A673 (cell line): ENCODE measurements at regions not wholly inside any gene's neighbourhood (a gene's known extent, or its start where the extent isn't known, plus 50 kb on each side); places are given as distances from the start of the nearest gene placed in this dataset.

Experiments used
- CTCF ChIP-seq: fragments of 300-800, 200-600 bp; sonication (generic); conservative IDR thresholded peaks from 2 replicates; pipeline ENCODE4 v1.5.1; 2017; ENCODE audit warnings: low read depth, mild to moderate bottlenecking, antibody characterized with exemption, low read length, moderate library complexity, mixed read lengths
- EZH2 ChIP-seq: fragments of 200-600 bp; sonication (generic); IDR thresholded peaks from 2 replicates; pipeline ENCODE4 v1.6.1; 2017; ENCODE audit warnings: borderline replicate concordance, low read depth, mild to moderate bottlenecking, mixed read lengths, antibody characterized with exemption, low read length; ENCODE audit not compliant: poor library complexity, severe bottlenecking

- TF ChIP-seq CTCF (no peak), EZH2 (no peak)
These were observed 245.5 kb downstream of the FIGN start for GRCh38 chr2:163490281-163490680.
